Lung (tissue), 11 donors: ENCODE measurements at regions not wholly inside any gene's neighbourhood (a gene's known extent, or its start where the extent isn't known, plus 50 kb on each side); places are given as distances from the start of the nearest gene placed in this dataset.

Experiments used
- ATAC-seq: fragments of 200-7000 bp; cut with Tn5 transposase; one replicate; pipeline ENCODE4 v1.9.1; 2020; ENCODE audit warnings: moderate number of reproducible peaks; ENCODE audit not compliant: insufficient read depth, low FRiP score
- DNase-seq, 3 donors: peaks; one replicate each; pipeline ENCODE4 v3.0.0-alpha.2; 2013 to 2017
- H3K27ac ChIP-seq, 2 donors: one replicate each; pipeline ENCODE4 v1.5.1; 2013; ENCODE audit warnings: mild to moderate bottlenecking in 2 of 2, moderate library complexity in 2 of 2, control low read depth in 1 of 2, inconsistent platforms in 1 of 2, low read depth in 1 of 2, low read length in 1 of 2
- H3K27me3 ChIP-seq, 3 donors: one replicate each; pipeline ENCODE4 v1.5.1; 2013; ENCODE audit warnings: low read length in 2 of 3; ENCODE audit not compliant: control insufficient read depth in 3 of 3, insufficient read depth in 3 of 3
- H3K36me3 ChIP-seq, 4 donors: one replicate each; pipeline ENCODE4 v1.5.1; 2013; ENCODE audit warnings: low read length in 4 of 4, mild to moderate bottlenecking in 1 of 4, moderate library complexity in 1 of 4; ENCODE audit not compliant: control insufficient read depth in 4 of 4, insufficient read depth in 4 of 4
- H3K4me1 ChIP-seq, 5 donors: one replicate each; pipeline ENCODE4 v1.5.1; 2013; ENCODE audit warnings: low read length in 5 of 5, mild to moderate bottlenecking in 2 of 5, moderate library complexity in 1 of 5; ENCODE audit not compliant: control insufficient read depth in 5 of 5, insufficient read depth in 5 of 5
- H3K4me3 ChIP-seq: one replicate; pipeline ENCODE4 v1.5.1; 2013; ENCODE audit warnings: mild to moderate bottlenecking, control low read depth, moderate library complexity
- H3K9ac ChIP-seq, 2 donors: one replicate each; pipeline ENCODE4 v1.5.1; 2013; ENCODE audit warnings: low read length in 2 of 2, control low read depth in 1 of 2; ENCODE audit not compliant: insufficient read depth in 1 of 2
- H3K9me3 ChIP-seq, 4 donors: one replicate each; pipeline ENCODE4 v1.5.1; 2013; ENCODE audit warnings: low read length in 3 of 4, mild to moderate bottlenecking in 1 of 4, moderate library complexity in 1 of 4; ENCODE audit not compliant: control insufficient read depth in 4 of 4, insufficient read depth in 3 of 4
- WGBS, 2 donors: extraction: QIAGEN DNeasy Blood & Tissue Kit; methylation state at CpG; one replicate each; pipeline ENCODE4 v1.1.7; 2013; 5-methylcytosine and 5-hydroxymethylcytosine counted together
- TF ChIP-seq, protein P1 (sequence below): IDR thresholded peaks from 2 replicates; pipeline ENCODE4 v1.5.1; 2012; ENCODE audit warnings: mild to moderate bottlenecking; ENCODE audit errors: control extremely low read depth, extremely low read depth
- donor health status: control.
- donor health status: control.
- donor health status: Bipolar disorder and iron deficiency.
- donor health status: healthy.
- donor health status: DM: yes; HTN: yes; CAD: no.

- Histone ChIP-seq H3K27ac (no peak overlapping the region), H3K9me3 (no peaks in the 10 kb centered on the region), H3K27me3 (peaks cover 0 to 5% (median 2%) of the 10 kb centered on the region in 3 donors), H3K9ac (no peak overlapping the region), H3K4me1 (peaks cover 0 to 7% (median 0%) of the 10 kb centered on the region in 5 donors), H3K4me3 (no peak overlapping the region), H3K36me3 (no peaks in the 10 kb centered on the region)
- DNase-seq: no peak
- ATAC-seq: no peak
- TF ChIP-seq, protein P1, sequence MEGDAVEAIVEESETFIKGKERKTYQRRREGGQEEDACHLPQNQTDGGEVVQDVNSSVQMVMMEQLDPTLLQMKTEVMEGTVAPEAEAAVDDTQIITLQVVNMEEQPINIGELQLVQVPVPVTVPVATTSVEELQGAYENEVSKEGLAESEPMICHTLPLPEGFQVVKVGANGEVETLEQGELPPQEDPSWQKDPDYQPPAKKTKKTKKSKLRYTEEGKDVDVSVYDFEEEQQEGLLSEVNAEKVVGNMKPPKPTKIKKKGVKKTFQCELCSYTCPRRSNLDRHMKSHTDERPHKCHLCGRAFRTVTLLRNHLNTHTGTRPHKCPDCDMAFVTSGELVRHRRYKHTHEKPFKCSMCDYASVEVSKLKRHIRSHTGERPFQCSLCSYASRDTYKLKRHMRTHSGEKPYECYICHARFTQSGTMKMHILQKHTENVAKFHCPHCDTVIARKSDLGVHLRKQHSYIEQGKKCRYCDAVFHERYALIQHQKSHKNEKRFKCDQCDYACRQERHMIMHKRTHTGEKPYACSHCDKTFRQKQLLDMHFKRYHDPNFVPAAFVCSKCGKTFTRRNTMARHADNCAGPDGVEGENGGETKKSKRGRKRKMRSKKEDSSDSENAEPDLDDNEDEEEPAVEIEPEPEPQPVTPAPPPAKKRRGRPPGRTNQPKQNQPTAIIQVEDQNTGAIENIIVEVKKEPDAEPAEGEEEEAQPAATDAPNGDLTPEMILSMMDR: no peak
- 74 to 81% methylated on average over 11 of the region's 11 CpGs for WGBS, 2 donors
Measured at GRCh38 chr22:47575291-47575690, 812.8 kb downstream of the TBC1D22A start.

DNA sequence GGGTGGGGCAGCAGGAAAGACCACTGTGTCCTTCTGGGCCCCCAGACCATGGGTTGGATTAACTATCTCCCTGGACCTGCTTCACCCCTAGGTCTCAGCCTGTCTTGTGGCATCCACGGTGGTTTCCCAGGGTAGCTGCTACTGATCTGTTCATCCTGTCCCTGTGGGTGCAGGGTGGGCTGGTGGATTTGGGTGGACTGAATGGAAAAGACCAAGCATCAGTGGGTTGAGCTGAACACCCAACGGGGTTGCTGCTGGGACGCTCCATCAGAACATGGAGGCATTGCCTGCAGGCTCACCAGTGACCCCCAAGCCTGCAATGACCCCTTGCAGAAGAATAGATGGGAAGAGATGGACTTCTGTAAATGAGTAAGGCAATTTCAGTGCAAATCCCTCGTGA, 812.1 kb downstream of the TBC1D22A start:
- Histone ChIP-seq H3K4me1 (peaks cover 0 to 7% (median 0%) of the 10 kb centered on the region in 5 donors), H3K36me3 (no peaks in the 10 kb centered on the region), H3K9me3 (no peaks in the 10 kb centered on the region), H3K27ac (no peak overlapping the region), H3K27me3 (peaks cover 0 to 5% (median 2%) of the 10 kb centered on the region in 3 donors), H3K9ac (no peak overlapping the region), H3K4me3 (no peak overlapping the region)
- TF ChIP-seq, protein P1: no peak
- ATAC-seq: no peak
- WGBS, 2 donors: 86 to 88% methylated on average over 4 of the region's 4 CpGs
- no peak for DNase-seq

- ATAC-seq (no peak), DNase-seq (peak in 1 of 3 donors; percentile 33)
- Histone ChIP-seq H3K36me3 (no peaks in the 10 kb centered on the region), H3K4me1 (peaks cover 0 to 7% (median 0%) of the 10 kb centered on the region in 5 donors), H3K9me3 (peaks cover 0 to 2% (median 0%) of the 10 kb centered on the region in 4 donors), H3K27ac (no peak overlapping the region), H3K4me3 (no peak overlapping the region), H3K9ac (no peak overlapping the region), H3K27me3 (peaks cover 0 to 5% (median 2%) of the 10 kb centered on the region in 3 donors)
- WGBS, 2 donors: 80 to 83% methylated on average over 7 of the region's 7 CpGs
- TF ChIP-seq, protein P1: no peak
Measured at GRCh38 chr22:47573141-47573540, 810.7 kb downstream of the TBC1D22A start.

- Histone ChIP-seq H3K27ac (no peak overlapping the region), H3K4me3 (no peak overlapping the region), H3K36me3 (no peaks in the 10 kb centered on the region), H3K9ac (no peak overlapping the region), H3K9me3 (peaks cover 0 to 2% (median 0%) of the 10 kb centered on the region in 4 donors), H3K27me3 (peaks cover 0 to 5% (median 2%) of the 10 kb centered on the region in 3 donors), H3K4me1 (peaks cover 0 to 7% (median 2%) of the 10 kb centered on the region in 5 donors)
- ATAC-seq (no peak), DNase-seq (no peak)
- TF ChIP-seq, protein P1: no peak
- WGBS, 2 donors: 91 to 92% methylated on average over 12 of the region's 12 CpGs
Measured at GRCh38 chr22:47572443-47572842, 810.0 kb downstream of the TBC1D22A start.
